PC-9 (cell line): ENCODE measurements at regions not wholly inside any gene's neighbourhood (a gene's known extent, or its start where the extent isn't known, plus 50 kb on each side); places are given as distances from the start of the nearest gene placed in this dataset.

ENCODE experiments used
- BruUV-seq: library from RNA; stranded (reverse); fragments of 400-500 nt; replicated peaks from 2 replicates; lab custom pipeline; 2021; lab: Mats Ljungman, UMichigan
- CTCF ChIA-PET: fragments of 300-600 bp; sonication (Branson Sonifier 250); formaldehyde crosslinking; loops from one replicate; lab custom pipeline; 2022; ENCODE audit warnings: antibody characterized with exemption; lab: Charles Lee
- POLR2A ChIA-PET: fragments of 300-600 bp; sonication (Branson Sonifier 250); formaldehyde crosslinking; loops from one replicate; lab custom pipeline; 2022; ENCODE audit warnings: antibody characterized with exemption; ENCODE audit not compliant: unreplicated experiment; lab: Charles Lee
- DNase-seq, 2 experiments: peaks; one replicate each; pipeline versions ENCODE4 v3.0.0 to v3.0.0-alpha.2; 2015 to 2022; ENCODE audit warnings: mixed read lengths in 1 of 2
- H2AFZ ChIP-seq: fragments of 200-600 bp; sonication (generic); 2 replicates; pipeline ENCODE4 v1.8.1; 2017; ENCODE audit warnings: antibody characterized with exemption
- H3F3A ChIP-seq: fragments of 200-600 bp; sonication (generic); 2 replicates; pipeline ENCODE4 v1.8.1; 2017; ENCODE audit warnings: antibody characterized with exemption, mild to moderate bottlenecking, low read depth; ENCODE audit not compliant: insufficient read depth
- H3K27ac ChIP-seq: fragments of 200-600 bp; sonication (generic); 2 replicates; pipeline ENCODE4 v1.6.1; 2016; ENCODE audit warnings: mixed run types
- H3K27me3 ChIP-seq: fragments of 200-600 bp; sonication (generic); 2 replicates; pipeline ENCODE4 v1.6.1; 2016; ENCODE audit warnings: low read depth, mixed run types; ENCODE audit not compliant: insufficient read depth
- H3K36me3 ChIP-seq: fragments of 200-600 bp; sonication (generic); 2 replicates; pipeline ENCODE4 v1.6.1; 2016; ENCODE audit warnings: low read depth, mixed run types
- H3K4me1 ChIP-seq: fragments of 200-600 bp; sonication (generic); replicated peaks from 2 replicates; pipeline ENCODE4 v1.6.1; 2016; ENCODE audit warnings: mixed run types; ENCODE audit not compliant: insufficient read depth
- H3K4me2 ChIP-seq: fragments of 200-600 bp; sonication (generic); 2 replicates; pipeline ENCODE4 v1.6.1; 2017; ENCODE audit warnings: mixed run types
- H3K4me3 ChIP-seq: fragments of 200-600 bp; sonication (generic); 2 replicates; pipeline ENCODE4 v1.6.1; 2016; ENCODE audit warnings: mixed run types
- H3K79me2 ChIP-seq: fragments of 200-600 bp; sonication (generic); 2 replicates; pipeline ENCODE4 v1.6.1; 2017; ENCODE audit warnings: low read depth, mixed run types
- H3K9me2 ChIP-seq: fragments of 200-600 bp; sonication (generic); 2 replicates; pipeline ENCODE4 v1.8.1; 2017; ENCODE audit warnings: mild to moderate bottlenecking; ENCODE audit not compliant: insufficient read depth
- H3K9me3 ChIP-seq: fragments of 200-600 bp; sonication (generic); 2 replicates; pipeline ENCODE4 v1.8.1; 2016; ENCODE audit warnings: low read depth; ENCODE audit not compliant: insufficient read depth
- H4K20me1 ChIP-seq: fragments of 200-600 bp; sonication (generic); 2 replicates; pipeline ENCODE4 v1.8.1; 2017; ENCODE audit not compliant: insufficient read depth
- EZH2 ChIP-seq: fragments of 200-600 bp; sonication (generic); IDR thresholded peaks from 2 replicates; pipeline ENCODE4 v1.8.0; 2017; ENCODE audit warnings: antibody characterized with exemption, low read depth
- intact Hi-C: fragments of 100-400 bp; cut with micrococcal nuclease; formaldehyde crosslinking; loops from one replicate; pipeline ENCODE4 v1.10.0; 2022; ENCODE audit not compliant: unreplicated experiment
- TF ChIP-seq, protein P1 (sequence below): fragments of 200-600 bp; sonication (generic); conservative IDR thresholded peaks from 2 replicates; pipeline ENCODE4 v1.6.1; 2017; ENCODE audit warnings: mixed run types, antibody characterized with exemption, mild to moderate bottlenecking, moderate library complexity

DNA sequence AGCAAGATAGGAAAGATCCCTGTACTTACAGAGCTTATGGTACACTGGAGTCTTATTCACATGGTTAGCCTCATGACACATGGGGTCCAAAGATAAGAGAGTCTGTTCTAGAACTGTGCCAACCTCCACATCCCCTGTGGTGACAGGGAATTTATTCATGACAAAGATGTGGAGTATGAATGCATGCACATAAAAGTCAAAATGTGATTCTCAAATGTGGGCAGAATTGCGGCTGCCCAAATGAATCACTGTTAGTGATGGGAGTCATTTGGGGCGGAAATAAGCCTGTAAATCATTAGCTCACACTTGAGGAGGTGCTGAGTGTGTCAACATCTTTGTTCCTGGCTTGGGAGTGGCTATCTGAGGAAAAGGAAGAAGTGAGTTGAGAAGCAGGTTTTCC is 560.6 kb downstream of the SLC4A3 start:
- no peaks in the 10 kb centered on the region for H3K9me3 ChIP-seq
- DNase-seq = peak in 1 of 2 experiments; percentile 62
- BruUV-seq = no TSS peak

GRCh38 chr2:220191031-220191430 is 563.6 kb downstream of the SLC4A3 start:
- Histone ChIP-seq H3K9me3 (no peaks in the 10 kb centered on the region; the same call in 1 of the 2 replicates), H4K20me1 (no peaks in the 10 kb centered on the region), H3K4me3 (no peak overlapping the region), H3K27me3 (no peaks in the 10 kb centered on the region), H3K9me2 (no peaks in the 10 kb centered on the region), H3K36me3 (no peaks in the 10 kb centered on the region), H3K4me2 (no peak overlapping the region), H2AFZ (no peak overlapping the region), H3K79me2 (no peaks in the 10 kb centered on the region), H3F3A (peaks cover 6% of the 10 kb centered on the region; the same call in 1 of the 2 replicates), H3K4me1 (peaks cover 21% of the 10 kb centered on the region), H3K27ac (no peak overlapping the region)
- ChIA-PET CTCF (no interaction called here), POLR2A (no interaction called here)
- BruUV-seq = no TSS peak
- DNase-seq = no peak
- intact Hi-C loops = no loop called here
- no peak for TF ChIP-seq EZH2
- TF ChIP-seq, protein P1, sequence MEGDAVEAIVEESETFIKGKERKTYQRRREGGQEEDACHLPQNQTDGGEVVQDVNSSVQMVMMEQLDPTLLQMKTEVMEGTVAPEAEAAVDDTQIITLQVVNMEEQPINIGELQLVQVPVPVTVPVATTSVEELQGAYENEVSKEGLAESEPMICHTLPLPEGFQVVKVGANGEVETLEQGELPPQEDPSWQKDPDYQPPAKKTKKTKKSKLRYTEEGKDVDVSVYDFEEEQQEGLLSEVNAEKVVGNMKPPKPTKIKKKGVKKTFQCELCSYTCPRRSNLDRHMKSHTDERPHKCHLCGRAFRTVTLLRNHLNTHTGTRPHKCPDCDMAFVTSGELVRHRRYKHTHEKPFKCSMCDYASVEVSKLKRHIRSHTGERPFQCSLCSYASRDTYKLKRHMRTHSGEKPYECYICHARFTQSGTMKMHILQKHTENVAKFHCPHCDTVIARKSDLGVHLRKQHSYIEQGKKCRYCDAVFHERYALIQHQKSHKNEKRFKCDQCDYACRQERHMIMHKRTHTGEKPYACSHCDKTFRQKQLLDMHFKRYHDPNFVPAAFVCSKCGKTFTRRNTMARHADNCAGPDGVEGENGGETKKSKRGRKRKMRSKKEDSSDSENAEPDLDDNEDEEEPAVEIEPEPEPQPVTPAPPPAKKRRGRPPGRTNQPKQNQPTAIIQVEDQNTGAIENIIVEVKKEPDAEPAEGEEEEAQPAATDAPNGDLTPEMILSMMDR = no peak

More for the DNA sequence above, 560.6 kb downstream of the SLC4A3 start:
- intact Hi-C loops = no loop called here
- POLR2A ChIA-PET = no interaction called here
- H3K9me2 ChIP-seq = no peaks in the 10 kb centered on the region
- no peak overlapping the region for H2AFZ ChIP-seq
- no peaks in the 10 kb centered on the region for H3K27me3 ChIP-seq
- TF ChIP-seq, protein P1 = no peak
- TF ChIP-seq EZH2 = no peak
- H3K79me2 ChIP-seq = no peaks in the 10 kb centered on the region
- CTCF ChIA-PET = no interaction called here
- H3K4me3 ChIP-seq = no peak overlapping the region
- peaks cover 11% of the 10 kb centered on the region for H3K4me1 ChIP-seq
- H3K27ac ChIP-seq = no peak overlapping the region
- H3K36me3 ChIP-seq = no peaks in the 10 kb centered on the region
- H3F3A ChIP-seq = peaks cover 6% of the 10 kb centered on the region; the same call in 1 of the 2 replicates
- H3K4me2 ChIP-seq = peak overlapping the region; percentile 2; the same call in 1 of the 2 replicates
- H4K20me1 ChIP-seq = no peaks in the 10 kb centered on the region

DNA sequence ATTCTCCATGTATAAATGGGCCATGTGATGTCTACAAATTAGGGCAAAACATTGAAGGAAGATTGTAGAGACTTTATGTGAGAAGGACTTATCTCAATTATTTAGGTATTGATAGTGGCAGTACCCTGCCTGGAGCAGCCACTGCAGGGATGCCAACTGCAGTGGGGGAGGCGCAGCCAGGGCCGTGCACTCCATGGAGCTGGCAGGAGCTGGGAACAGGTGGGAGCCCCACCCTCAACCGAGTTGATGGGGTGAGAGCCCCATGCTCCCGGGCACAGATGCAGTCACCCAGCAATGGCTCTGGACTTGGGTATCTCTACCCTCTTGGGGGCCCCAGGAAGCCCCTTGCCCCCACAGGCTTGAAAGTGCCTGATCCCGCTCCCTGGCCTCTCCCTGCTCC is 564.3 kb downstream of the SLC4A3 start:
- Histone ChIP-seq H3K4me2 (no peak overlapping the region), H3K9me2 (no peaks in the 10 kb centered on the region), H3K36me3 (no peaks in the 10 kb centered on the region), H3K4me3 (no peak overlapping the region), H3K27ac (no peak overlapping the region), H3F3A (peaks cover 6% of the 10 kb centered on the region; the same call in 1 of the 2 replicates), H3K9me3 (peaks cover 3% of the 10 kb centered on the region; the same call in 1 of the 2 replicates), H2AFZ (no peak overlapping the region), H4K20me1 (no peaks in the 10 kb centered on the region), H3K4me1 (peaks cover 21% of the 10 kb centered on the region), H3K79me2 (no peaks in the 10 kb centered on the region), H3K27me3 (no peaks in the 10 kb centered on the region)
- ChIA-PET POLR2A (no interaction called here), CTCF (no interaction called here)
- TF ChIP-seq EZH2 = no peak
- TF ChIP-seq, protein P1 = no peak
- BruUV-seq = no TSS peak
- intact Hi-C loops = loop anchor here (2.0 kb wide), 1 partner anchor 33 kb away; no protein-coding TSS in a partner anchor
- no peak for DNase-seq
